Naive thymus-derived CD4-positive, alpha-beta T cell (primary cell): ENCODE measurements at regions not wholly inside any gene's neighbourhood (a gene's known extent, or its start where the extent isn't known, plus 50 kb on each side); places are given as distances from the start of the nearest gene placed in this dataset.

Source experiments
- ATAC-seq: fragments of 150-1000 bp; cut with Tn5 transposase; 2 replicates; pipeline ENCODE4 v1.10.0; 2021; ENCODE audit warnings: mild to moderate bottlenecking, moderate library complexity
- CTCF ChIA-PET: fragments of 350-600 bp; sonication (Branson Sonifier 250); formaldehyde crosslinking; loops from one replicate; lab custom pipeline; 2021; ENCODE audit warnings: antibody characterized with exemption; lab: Charles Lee
- POLR2A ChIA-PET: fragments of 350-600 bp; sonication (Branson Sonifier 250); formaldehyde crosslinking; loops from one replicate; lab custom pipeline; 2021; ENCODE audit warnings: antibody characterized with exemption, inconsistent platforms; lab: Charles Lee
- DNase-seq, 9 donors: peaks; one replicate each; pipeline versions ENCODE4 v3.0.0 to v3.0.0-alpha.2; 2020 to 2022; ENCODE audit warnings: mixed read lengths in 1 of 9
- H3K27ac ChIP-seq: one replicate; pipeline ENCODE4 v1.7.0; 2013; ENCODE audit warnings: mild to moderate bottlenecking, low read depth, low read length, moderate library complexity
- H3K27me3 ChIP-seq, 2 donors: one replicate each; pipeline ENCODE4 v1.7.0; 2013; ENCODE audit warnings: low read length in 2 of 2, mild to moderate bottlenecking in 2 of 2, moderate library complexity in 2 of 2; ENCODE audit not compliant: control insufficient read depth in 2 of 2, insufficient read depth in 2 of 2
- H3K36me3 ChIP-seq, 3 experiments: 1 replicate in 2 of 3; 2 replicates in 1 of 3; pipeline ENCODE4 v1.7.0; 2013; ENCODE audit warnings: low read length in 3 of 3, mild to moderate bottlenecking in 3 of 3, moderate library complexity in 1 of 3; ENCODE audit not compliant: insufficient read depth in 3 of 3, control insufficient read depth in 2 of 3
- H3K4me1 ChIP-seq, 2 donors: one replicate each; pipeline ENCODE4 v1.7.0; 2013; ENCODE audit warnings: low read length in 2 of 2, mild to moderate bottlenecking in 2 of 2, moderate library complexity in 1 of 2; ENCODE audit not compliant: control insufficient read depth in 2 of 2, insufficient read depth in 2 of 2
- H3K4me3 ChIP-seq: 2 replicates; pipeline ENCODE4 v1.7.0; 2013; ENCODE audit warnings: mild to moderate bottlenecking, low read length
- H3K9me3 ChIP-seq, 3 experiments: 1 replicate in 2 of 3; 2 replicates in 1 of 3; pipeline ENCODE4 v1.7.0; 2013; ENCODE audit warnings: low read length in 3 of 3; ENCODE audit not compliant: control insufficient read depth in 2 of 3
- H3K27ac Mint-ChIP-seq, 9 donors: one replicate each; pipeline ENCODE4 v1.8.0; 2020 to 2022; ENCODE audit warnings: mixed read lengths in 9 of 9, mild to moderate bottlenecking in 8 of 9, moderate library complexity in 5 of 9, inconsistent platforms in 2 of 9
- H3K27me3 Mint-ChIP-seq, 5 donors: one replicate each; pipeline ENCODE4 v1.8.0; 2021 to 2022; ENCODE audit warnings: mixed read lengths in 5 of 5, mild to moderate bottlenecking in 1 of 5
- H3K36me3 Mint-ChIP-seq, 5 donors: one replicate each; pipeline ENCODE4 v1.8.0; 2020 to 2022; ENCODE audit warnings: mixed read lengths in 5 of 5, mild to moderate bottlenecking in 3 of 5, inconsistent platforms in 1 of 5
- H3K4me1 Mint-ChIP-seq, 7 donors: one replicate each; pipeline ENCODE4 v1.8.0; 2020 to 2022; ENCODE audit warnings: mixed read lengths in 7 of 7, mild to moderate bottlenecking in 3 of 7, inconsistent platforms in 1 of 7
- H3K4me3 Mint-ChIP-seq, 10 donors: one replicate each; pipeline ENCODE4 v1.8.0; 2020 to 2022; ENCODE audit warnings: mild to moderate bottlenecking in 10 of 10, mixed read lengths in 10 of 10, moderate library complexity in 6 of 10, inconsistent platforms in 2 of 10
- H3K9me3 Mint-ChIP-seq, 11 donors: one replicate each; pipeline ENCODE4 v1.8.0; 2020 to 2022; ENCODE audit warnings: mixed read lengths in 11 of 11, mild to moderate bottlenecking in 4 of 11, inconsistent platforms in 1 of 11, moderate library complexity in 1 of 11
- intact Hi-C, 2 donors: fragments of 100-400 bp; cut with micrococcal nuclease; formaldehyde crosslinking; loops; one replicate each; pipeline ENCODE4 v1.15.1; 2023

- Mint-ChIP-seq H3K27ac (no peak overlapping the region), H3K9me3 (peaks cover 0 to 4% (median 0%) of the 10 kb centered on the region in 11 donors), H3K27me3 (no peaks in the 10 kb centered on the region), H3K36me3 (no peaks in the 10 kb centered on the region), H3K4me1 (no peaks in the 10 kb centered on the region), H3K4me3 (no peak overlapping the region)
- DNase-seq: no peak
- intact Hi-C loops: no loop called here
- ChIA-PET POLR2A (no interaction called here), CTCF (no interaction called here)
- H3K9me3 ChIP-seq: no peaks in the 10 kb centered on the region
- no peaks in the 10 kb centered on the region for H3K27me3 ChIP-seq
- H3K4me3 ChIP-seq: no peak overlapping the region
- H3K36me3 ChIP-seq: no peaks in the 10 kb centered on the region
- H3K4me1 ChIP-seq: no peaks in the 10 kb centered on the region
- ATAC-seq: no peak
- H3K27ac ChIP-seq: no peak overlapping the region
Measured at GRCh38 chr1:194802572-194802971, 1616.2 kb upstream of the B3GALT2 start.

GRCh38 chr1:194795917-194796593, 1609.6 kb upstream of the B3GALT2 start:
- H3K27me3 ChIP-seq: no peaks in the 10 kb centered on the region
- intact Hi-C loops: no loop called here
- CTCF ChIA-PET: no interaction called here
- no peaks in the 10 kb centered on the region for H3K9me3 ChIP-seq
- POLR2A ChIA-PET: no interaction called here
- H3K27me3 Mint-ChIP-seq: no peaks in the 10 kb centered on the region
- no peak overlapping the region for H3K27ac ChIP-seq
- DNase-seq (no peak), ATAC-seq (no peak)
- no peak overlapping the region for H3K4me3 ChIP-seq
- H3K36me3 ChIP-seq: no peaks in the 10 kb centered on the region
- H3K4me3 Mint-ChIP-seq: no peak overlapping the region
- no peaks in the 10 kb centered on the region for H3K36me3 Mint-ChIP-seq
- H3K4me1 Mint-ChIP-seq: no peaks in the 10 kb centered on the region
- H3K9me3 Mint-ChIP-seq: peaks cover 0 to 2% (median 0%) of the 10 kb centered on the region in 11 donors
- no peaks in the 10 kb centered on the region for H3K4me1 ChIP-seq
- no peak overlapping the region for H3K27ac Mint-ChIP-seq

- Mint-ChIP-seq H3K36me3 (no peaks in the 10 kb centered on the region), H3K27ac (no peak overlapping the region), H3K9me3 (peaks cover 0 to 5% (median 0%) of the 10 kb centered on the region in 11 donors), H3K4me3 (no peak overlapping the region), H3K4me1 (no peaks in the 10 kb centered on the region), H3K27me3 (no peaks in the 10 kb centered on the region)
- Histone ChIP-seq H3K4me1 (no peaks in the 10 kb centered on the region), H3K27ac (no peak overlapping the region), H3K4me3 (no peak overlapping the region), H3K36me3 (no peaks in the 10 kb centered on the region), H3K9me3 (no peaks in the 10 kb centered on the region), H3K27me3 (no peaks in the 10 kb centered on the region)
- ATAC-seq: no peak
- ChIA-PET CTCF (no interaction called here), POLR2A (no interaction called here)
- intact Hi-C loops: no loop called here
- DNase-seq: no peak
Measured at GRCh38 chr1:194787001-194787400, 1600.6 kb upstream of the B3GALT2 start.

- Histone ChIP-seq H3K36me3 (no peaks in the 10 kb centered on the region), H3K9me3 (no peaks in the 10 kb centered on the region), H3K4me3 (no peak overlapping the region), H3K4me1 (no peaks in the 10 kb centered on the region), H3K27ac (no peak overlapping the region), H3K27me3 (no peaks in the 10 kb centered on the region)
- intact Hi-C loops: no loop called here
- DNase-seq (no peak), ATAC-seq (no peak)
- ChIA-PET POLR2A (no interaction called here), CTCF (no interaction called here)
- Mint-ChIP-seq H3K4me1 (no peaks in the 10 kb centered on the region), H3K9me3 (peaks cover 0 to 7% (median 0%) of the 10 kb centered on the region in 11 donors), H3K27me3 (no peaks in the 10 kb centered on the region), H3K4me3 (no peak overlapping the region), H3K27ac (no peak overlapping the region), H3K36me3 (no peaks in the 10 kb centered on the region)
Measured at GRCh38 chr1:194786027-194786426, 1599.6 kb upstream of the B3GALT2 start.

- H3K27ac ChIP-seq: no peak overlapping the region
- CTCF ChIA-PET: no interaction called here
- Mint-ChIP-seq H3K36me3 (no peaks in the 10 kb centered on the region), H3K27me3 (no peaks in the 10 kb centered on the region), H3K27ac (no peak overlapping the region), H3K9me3 (peaks cover 0 to 15% (median 5%) of the 10 kb centered on the region in 11 donors), H3K4me1 (no peaks in the 10 kb centered on the region), H3K4me3 (no peak overlapping the region)
- no peaks in the 10 kb centered on the region for H3K36me3 ChIP-seq
- H3K4me1 ChIP-seq: no peaks in the 10 kb centered on the region
- DNase-seq: no peak
- H3K4me3 ChIP-seq: no peak overlapping the region
- POLR2A ChIA-PET: no interaction called here
- no peaks in the 10 kb centered on the region for H3K9me3 ChIP-seq
- no peaks in the 10 kb centered on the region for H3K27me3 ChIP-seq
- no peak for ATAC-seq
- intact Hi-C loops: no loop called here
Measured at GRCh38 chr1:194776657-194777056, 1590.2 kb upstream of the B3GALT2 start.

- no peak overlapping the region for H3K27ac Mint-ChIP-seq
- H3K4me1 Mint-ChIP-seq: no peaks in the 10 kb centered on the region
- no peaks in the 10 kb centered on the region for H3K27me3 Mint-ChIP-seq
Measured at GRCh38 chr1:194774535-194774934, 1588.1 kb upstream of the B3GALT2 start.

GRCh38 chr1:194755241-194755994, 1569.0 kb upstream of the B3GALT2 start:
- H3K36me3 Mint-ChIP-seq: no peaks in the 10 kb centered on the region
- no peaks in the 10 kb centered on the region for H3K27me3 Mint-ChIP-seq
- Histone ChIP-seq H3K4me3 (no peak overlapping the region), H3K9me3 (no peaks in the 10 kb centered on the region), H3K36me3 (no peaks in the 10 kb centered on the region), H3K27ac (no peak overlapping the region), H3K4me1 (no peaks in the 10 kb centered on the region), H3K27me3 (no peaks in the 10 kb centered on the region)
- intact Hi-C loops: no loop called here
- H3K9me3 Mint-ChIP-seq: peaks cover 0 to 5% (median 3%) of the 10 kb centered on the region in 11 donors
- no peaks in the 10 kb centered on the region for H3K4me1 Mint-ChIP-seq
- POLR2A ChIA-PET: no interaction called here
- CTCF ChIA-PET: no interaction called here
- DNase-seq (no peak), ATAC-seq (no peak)
- H3K4me3 Mint-ChIP-seq: no peak overlapping the region
- H3K27ac Mint-ChIP-seq: no peak overlapping the region

More at GRCh38 chr1:194774535-194774934, 1588.1 kb upstream of the B3GALT2 start:
- intact Hi-C loops: no loop called here
- Histone ChIP-seq H3K27me3 (no peaks in the 10 kb centered on the region), H3K36me3 (no peaks in the 10 kb centered on the region), H3K9me3 (no peaks in the 10 kb centered on the region), H3K4me3 (no peak overlapping the region), H3K4me1 (no peaks in the 10 kb centered on the region), H3K27ac (no peak overlapping the region)
- CTCF ChIA-PET: no interaction called here
- POLR2A ChIA-PET: no interaction called here
- DNase-seq: no peak
- Mint-ChIP-seq H3K4me3 (no peak overlapping the region), H3K9me3 (peaks cover 0 to 15% (median 4%) of the 10 kb centered on the region in 11 donors), H3K36me3 (no peaks in the 10 kb centered on the region)
- no peak for ATAC-seq
